Peyer's patch (tissue), 4 donors: ENCODE measurements at regions not wholly inside any gene's neighbourhood (a gene's known extent, or its start where the extent isn't known, plus 50 kb on each side); places are given as distances from the start of the nearest gene placed in this dataset.

Experiments used
- DNase-seq, 3 donors: peaks; one replicate each; pipeline ENCODE4 v3.0.0-alpha.2; 2017 to 2019
- H3K27ac ChIP-seq, 4 donors: fragments of 200-600 bp; sonication (generic); one replicate each; pipeline ENCODE4 v1.5.1; 2016 to 2019
- H3K27me3 ChIP-seq, 2 donors: fragments of 200-600 bp; sonication (generic); one replicate each; pipeline ENCODE4 v1.5.1; 2019
- H3K36me3 ChIP-seq, 3 donors: fragments of 200-600 bp; sonication (generic); one replicate each; pipeline ENCODE4 v1.5.1; 2016 to 2019
- H3K4me1 ChIP-seq, 4 donors: fragments of 200-600 bp; sonication (generic); one replicate each; pipeline ENCODE4 v1.5.1; 2016 to 2019
- H3K4me3 ChIP-seq, 4 donors: fragments of 200-600 bp; sonication (generic); 1 replicate in 3 of 4; 2 replicates in 1 of 4; pipeline ENCODE4 v1.5.1; 2016 to 2019; ENCODE audit warnings: mild to moderate bottlenecking in 1 of 4
- H3K9me3 ChIP-seq, 4 donors: fragments of 200-600 bp; sonication (generic); one replicate each; pipeline ENCODE4 v1.5.1; 2016 to 2019; ENCODE audit warnings: mild to moderate bottlenecking in 1 of 4
- POLR2A ChIP-seq, 2 donors: fragments of 450-650 bp; IDR thresholded peaks; one replicate each; pipeline ENCODE4 v1.5.1; 2017; ENCODE audit warnings: antibody characterized with exemption in 2 of 2, mild to moderate bottlenecking in 2 of 2, moderate library complexity in 2 of 2
- TF ChIP-seq, protein P1 (sequence below), 6 experiments: fragments of 450-650 bp in 4 of 6; fragments of 200-600 bp in 2 of 6; sonication (generic) in 1 of 6; IDR thresholded peaks; one replicate each; pipeline ENCODE4 v1.5.1; 2017 to 2019; ENCODE audit warnings: antibody characterized with exemption in 6 of 6, mild to moderate bottlenecking in 3 of 6, moderate library complexity in 1 of 6

DNA sequence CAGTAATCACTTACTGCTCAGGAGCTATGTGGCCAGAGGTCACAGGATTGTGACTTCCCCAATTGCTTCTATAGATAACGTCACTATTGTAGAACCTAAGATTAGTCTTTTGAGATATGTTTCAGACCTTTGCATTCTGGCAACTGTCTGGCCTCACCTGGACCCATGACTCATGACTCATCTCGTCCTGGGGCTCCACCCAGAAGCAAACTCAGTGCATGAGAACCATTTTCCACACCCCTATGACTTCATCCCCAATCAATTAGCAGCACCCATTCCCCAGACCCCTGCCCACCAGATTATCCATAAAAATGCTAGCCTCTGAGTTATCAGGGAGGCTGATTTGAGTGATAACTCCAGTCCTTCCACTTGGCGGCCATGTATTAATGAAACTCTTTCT lies 186.9 kb downstream of the EMP1 start:
- Histone ChIP-seq H3K9me3 (no peaks in the 10 kb centered on the region), H3K4me1 (peaks cover 0 to 15% (median 0%) of the 10 kb centered on the region in 4 donors), H3K4me3 (no peak overlapping the region), H3K27ac (peak overlapping the region in 3 of 4 donors; percentile 42 to 84 (median 56)), H3K27me3 (no peaks in the 10 kb centered on the region), H3K36me3 (no peaks in the 10 kb centered on the region)
- no peak for TF ChIP-seq POLR2A (IDR thresholded peaks at IDR 0.05)
- TF ChIP-seq, protein P1, sequence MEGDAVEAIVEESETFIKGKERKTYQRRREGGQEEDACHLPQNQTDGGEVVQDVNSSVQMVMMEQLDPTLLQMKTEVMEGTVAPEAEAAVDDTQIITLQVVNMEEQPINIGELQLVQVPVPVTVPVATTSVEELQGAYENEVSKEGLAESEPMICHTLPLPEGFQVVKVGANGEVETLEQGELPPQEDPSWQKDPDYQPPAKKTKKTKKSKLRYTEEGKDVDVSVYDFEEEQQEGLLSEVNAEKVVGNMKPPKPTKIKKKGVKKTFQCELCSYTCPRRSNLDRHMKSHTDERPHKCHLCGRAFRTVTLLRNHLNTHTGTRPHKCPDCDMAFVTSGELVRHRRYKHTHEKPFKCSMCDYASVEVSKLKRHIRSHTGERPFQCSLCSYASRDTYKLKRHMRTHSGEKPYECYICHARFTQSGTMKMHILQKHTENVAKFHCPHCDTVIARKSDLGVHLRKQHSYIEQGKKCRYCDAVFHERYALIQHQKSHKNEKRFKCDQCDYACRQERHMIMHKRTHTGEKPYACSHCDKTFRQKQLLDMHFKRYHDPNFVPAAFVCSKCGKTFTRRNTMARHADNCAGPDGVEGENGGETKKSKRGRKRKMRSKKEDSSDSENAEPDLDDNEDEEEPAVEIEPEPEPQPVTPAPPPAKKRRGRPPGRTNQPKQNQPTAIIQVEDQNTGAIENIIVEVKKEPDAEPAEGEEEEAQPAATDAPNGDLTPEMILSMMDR (IDR thresholded peaks at IDR 0.05) = no peak
- peak in 2 of 3 donors; percentile 72 to 84 for DNase-seq

DNA sequence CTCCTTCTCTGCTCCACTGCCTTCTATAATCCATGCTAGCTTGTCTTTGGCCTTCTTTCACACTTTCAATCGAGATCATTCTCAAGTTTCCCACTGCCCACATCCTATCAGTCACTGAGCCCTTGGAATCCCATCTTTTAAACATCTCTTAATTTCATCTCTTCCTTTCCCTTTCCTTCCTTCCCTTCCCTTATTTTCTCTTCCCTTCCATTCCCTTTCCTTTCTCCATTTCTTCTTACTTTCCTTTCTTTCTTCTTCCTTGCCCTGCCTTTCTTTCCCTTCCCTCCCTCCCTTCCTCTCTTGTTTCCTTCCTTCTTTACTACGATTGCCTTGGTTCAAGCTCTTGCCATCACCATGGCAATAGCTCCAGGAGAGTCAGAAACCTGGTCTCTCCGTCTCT lies 183.8 kb downstream of the EMP1 start:
- TF ChIP-seq, protein P1 (IDR thresholded peaks at IDR 0.05) = no peak
- no peak for TF ChIP-seq POLR2A (IDR thresholded peaks at IDR 0.05)
- Histone ChIP-seq H3K9me3 (no peaks in the 10 kb centered on the region), H3K27me3 (no peaks in the 10 kb centered on the region), H3K4me3 (no peak overlapping the region), H3K36me3 (no peaks in the 10 kb centered on the region), H3K4me1 (no peaks in the 10 kb centered on the region), H3K27ac (no peak overlapping the region)
- DNase-seq = no peak

- TF ChIP-seq POLR2A (IDR thresholded peaks at IDR 0.05) = no peak
- TF ChIP-seq, protein P1 (IDR thresholded peaks at IDR 0.05) = no peak
Observed at GRCh38 chr12:13379531-13380188, 183.1 kb downstream of the EMP1 start.

GRCh38 chr12:13377698-13378097 lies 181.2 kb downstream of the EMP1 start:
- no peaks in the 10 kb centered on the region for H3K36me3 ChIP-seq
- no peak for DNase-seq
- H3K4me3 ChIP-seq = no peak overlapping the region
- TF ChIP-seq, protein P1 (IDR thresholded peaks at IDR 0.05) = no peak
- H3K4me1 ChIP-seq = no peaks in the 10 kb centered on the region
- H3K27me3 ChIP-seq = no peaks in the 10 kb centered on the region
- H3K27ac ChIP-seq = peak overlapping the region in 3 of 4 donors; percentile 14 to 73 (median 62)
- no peaks in the 10 kb centered on the region for H3K9me3 ChIP-seq

More at GRCh38 chr12:13379531-13380188, 183.1 kb downstream of the EMP1 start:
- no peak overlapping the region for H3K4me3 ChIP-seq
- H3K36me3 ChIP-seq = no peaks in the 10 kb centered on the region
- no peak for DNase-seq
- no peaks in the 10 kb centered on the region for H3K27me3 ChIP-seq
- H3K4me1 ChIP-seq = no peaks in the 10 kb centered on the region
- H3K27ac ChIP-seq = no peak overlapping the region
- no peaks in the 10 kb centered on the region for H3K9me3 ChIP-seq

DNA sequence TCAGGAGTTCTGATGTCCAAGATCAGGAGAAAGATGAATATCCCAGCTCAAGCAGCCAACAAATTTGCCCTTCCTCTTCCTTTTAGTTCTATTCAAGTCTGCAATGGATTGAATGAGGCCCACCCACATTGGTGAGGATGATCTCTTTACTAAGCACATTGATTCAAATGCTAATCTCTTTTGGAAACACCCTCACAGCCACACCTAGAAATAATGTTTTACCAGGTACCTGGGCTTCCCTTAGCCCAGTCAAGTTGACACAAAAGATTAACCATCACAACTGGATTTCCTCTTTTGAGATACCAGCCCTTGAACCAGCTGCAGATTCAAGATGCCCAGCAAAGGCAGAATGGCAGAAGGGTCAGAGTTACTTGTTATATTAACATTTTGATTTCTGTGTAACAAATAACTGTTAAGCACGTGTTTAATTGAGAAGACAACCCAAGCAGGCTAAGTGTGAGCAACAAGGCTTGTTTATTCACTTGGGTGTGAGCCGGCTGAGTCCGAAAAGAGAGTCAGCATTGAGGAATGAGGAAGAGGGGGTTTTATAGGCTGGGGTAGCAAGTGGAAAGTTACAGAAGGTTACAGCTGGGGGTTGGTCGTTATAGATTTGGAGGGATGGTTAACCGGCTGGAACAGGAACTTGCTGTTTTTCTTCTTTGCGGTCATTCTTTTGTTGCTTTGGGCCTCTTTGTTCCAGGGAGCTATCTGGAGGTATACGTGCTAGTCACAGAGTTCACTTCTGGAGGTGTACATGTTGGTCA lies 180.3 kb downstream of the EMP1 start:
- Histone ChIP-seq H3K4me1 (no peaks in the 10 kb centered on the region), H3K9me3 (no peaks in the 10 kb centered on the region), H3K27ac (peak overlapping the region in 3 of 4 donors; percentile 14 to 73 (median 62)), H3K4me3 (no peak overlapping the region), H3K36me3 (no peaks in the 10 kb centered on the region), H3K27me3 (no peaks in the 10 kb centered on the region)
- TF ChIP-seq, protein P1 (IDR thresholded peaks at IDR 0.05) = no peak
- no peak for TF ChIP-seq POLR2A (IDR thresholded peaks at IDR 0.05)
- DNase-seq = peak in 1 of 3 donors; percentile 52
